ENCODE measurements at regions not wholly inside any gene's neighbourhood (a gene's known extent, or its start where the extent isn't known, plus 50 kb on each side); places are given as distances from the start of the nearest gene placed in this dataset.
A peak's percentile ranks its signal among the peaks of the same experiment; 100 is the strongest.

- no peak for DNase-seq
These were observed 90.0 kb upstream of the PRR5 start for GRCh38 chr22:44611880-44612496.

- no peak for DNase-seq
These were observed 91.9 kb upstream of the PRR5 start for GRCh38 chr22:44610071-44610470.

- DNase-seq = no peak
These were observed 92.5 kb upstream of the PRR5 start for GRCh38 chr22:44609400-44609988.

GRCh38 chr22:44608597-44609399 lies 93.2 kb upstream of the PRR5 start:
- DNase-seq = no peak

- no peak for DNase-seq
These were observed 95.9 kb upstream of the PRR5 start for GRCh38 chr22:44606126-44606525.

- DNase-seq = no peak
These were observed 96.5 kb upstream of the PRR5 start for GRCh38 chr22:44605486-44605885.

GRCh38 chr22:44604991-44605390 lies 97.0 kb upstream of the PRR5 start:
- DNase-seq = no peak

GRCh38 chr22:44604455-44604854 lies 97.5 kb upstream of the PRR5 start:
- no peak for DNase-seq

- peak in 1 of 2 donors; percentile 26 for DNase-seq
These were observed 98.2 kb upstream of the PRR5 start for GRCh38 chr22:44603767-44604166.

- DNase-seq = no peak
These were observed 100.3 kb upstream of the PRR5 start for GRCh38 chr22:44601725-44602124.

- no peak for DNase-seq
These were observed 100.8 kb upstream of the PRR5 start for GRCh38 chr22:44601189-44601588.

GRCh38 chr22:44600207-44600785 lies 101.7 kb upstream of the PRR5 start:
- DNase-seq = no peak

GRCh38 chr22:44599500-44600140 lies 101.6 kb upstream of the RTL6 start:
- DNase-seq = no peak

- DNase-seq = no peak
These were observed 101.1 kb upstream of the RTL6 start for GRCh38 chr22:44599084-44599483.

GRCh38 chr22:44597616-44598015 lies 99.6 kb upstream of the RTL6 start:
- DNase-seq = no peak

- no peak for DNase-seq
These were observed 98.5 kb upstream of the RTL6 start for GRCh38 chr22:44596396-44597125.

GRCh38 chr22:44595841-44596341 lies 97.9 kb upstream of the RTL6 start:
- DNase-seq = no peak

GRCh38 chr22:44594951-44595350 lies 96.9 kb upstream of the RTL6 start:
- no peak for DNase-seq

- no peak for DNase-seq
These were observed 94.8 kb upstream of the RTL6 start for GRCh38 chr22:44592824-44593148.

- no peak for DNase-seq
These were observed 94.2 kb upstream of the RTL6 start for GRCh38 chr22:44592126-44592823.

- DNase-seq = no peak
These were observed 93.2 kb upstream of the RTL6 start for GRCh38 chr22:44591146-44591790.

Data from CD4-positive, alpha-beta T cell treated with Interleukin-4 for 1 hour (primary cell).